Frontal cortex (tissue), 3 donors: ENCODE measurements at regions not wholly inside any gene's neighbourhood (a gene's known extent, or its start where the extent isn't known, plus 50 kb on each side); places are given as distances from the start of the nearest gene placed in this dataset.
"Not testable (repeated sequence)": the region's sequence is repeated elsewhere in the genome, so short reads cannot be mapped to it uniquely, and the experiment has no call there.

ENCODE experiments used
- DNase-seq, 2 donors: peaks; one replicate each; pipeline ENCODE4 v3.0.0; 2012; ENCODE audit warnings: low spot score in 2 of 2
- FAIRE-seq: peaks from 2 replicates; lab custom pipeline; 2012; peaks lifted over from hg19 to GRCh38; lab: Jason Lieb, UNC
- donor health status: control.
- donor health status: control.
- donor health status: control.

DNA sequence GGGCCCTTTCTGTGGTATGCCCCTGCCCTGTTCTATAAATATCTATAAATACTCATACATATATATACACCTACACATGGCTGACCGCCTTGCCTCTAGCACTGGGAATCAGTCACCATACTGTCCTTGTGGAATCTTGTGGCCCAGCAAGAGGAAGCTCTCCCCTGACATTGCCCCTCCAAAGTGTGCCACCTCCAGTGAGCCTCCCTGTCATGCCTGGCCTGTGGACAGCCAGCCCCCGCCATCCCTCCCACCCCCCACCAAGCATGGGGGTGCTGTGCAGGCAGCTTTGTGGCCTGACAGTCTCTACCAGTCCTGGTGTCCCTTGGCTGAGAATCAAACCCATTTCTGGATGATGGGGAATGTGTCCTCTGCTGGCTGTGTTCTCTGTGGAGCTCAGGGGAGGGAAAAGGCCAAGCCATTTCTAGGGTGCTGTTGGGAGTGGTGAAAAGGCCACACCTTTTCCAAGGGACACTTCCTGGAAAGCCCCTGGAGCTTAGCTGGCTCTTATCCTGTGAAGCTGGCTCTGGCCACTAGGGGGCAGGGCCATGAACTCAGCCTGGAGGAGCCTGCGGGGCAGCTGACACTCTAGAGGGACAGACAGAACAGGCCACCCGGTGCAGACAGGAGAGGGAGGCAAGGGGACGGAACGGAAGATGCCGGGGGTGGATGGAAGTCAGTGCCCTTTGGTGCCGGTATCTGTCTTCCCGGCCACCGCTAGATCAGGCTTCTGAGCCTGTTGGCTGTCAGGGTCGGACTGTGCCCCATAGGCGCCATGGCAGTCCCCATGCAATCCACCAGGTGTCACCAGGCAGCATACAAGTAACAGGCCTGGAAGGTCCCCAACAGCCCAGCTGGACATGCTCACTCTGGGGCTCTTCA is 167.2 kb downstream of the TBC1D2B start:
- FAIRE-seq = not testable (repeated sequence)
- peak in 1 of 2 donors; percentile 49 for DNase-seq

DNA sequence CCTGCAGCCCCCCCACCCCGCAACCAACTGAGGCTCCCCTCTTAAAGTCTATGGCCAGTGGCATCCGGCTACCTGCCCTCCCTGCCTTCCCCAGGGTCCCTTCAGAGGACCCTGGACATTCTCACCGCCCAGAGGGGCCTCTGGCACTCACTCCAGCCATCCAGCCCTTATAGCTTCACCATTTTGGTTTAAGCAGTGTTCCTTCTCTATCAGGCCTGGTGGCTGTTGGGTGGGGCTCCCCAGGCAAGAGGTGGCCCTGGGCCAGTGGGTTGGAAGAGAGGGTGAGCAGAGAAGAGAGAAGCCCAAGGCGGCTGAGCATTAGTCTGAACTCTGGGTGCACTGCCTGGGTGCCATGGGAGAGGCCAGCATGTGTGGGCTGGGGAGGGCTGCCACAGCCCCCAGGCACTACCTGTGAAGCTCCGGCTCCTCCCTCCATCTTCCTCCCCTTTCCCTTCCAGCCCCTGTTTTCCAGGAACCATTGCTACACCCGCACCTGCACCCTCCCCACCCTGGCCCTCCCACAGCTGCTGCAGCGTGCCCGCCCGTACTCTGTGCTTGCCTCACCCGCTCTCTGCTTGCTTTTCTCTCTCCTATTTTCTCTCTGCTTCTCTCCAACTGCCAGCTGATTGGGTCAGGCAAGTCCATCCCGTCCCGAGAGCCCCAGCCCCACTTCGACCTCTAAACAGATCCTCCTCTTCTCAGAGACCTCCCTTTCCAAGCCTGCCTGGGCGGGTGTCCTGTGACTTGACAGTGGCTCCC is 168.2 kb downstream of the TBC1D2B start:
- no peak for FAIRE-seq
- DNase-seq = no peak

DNA sequence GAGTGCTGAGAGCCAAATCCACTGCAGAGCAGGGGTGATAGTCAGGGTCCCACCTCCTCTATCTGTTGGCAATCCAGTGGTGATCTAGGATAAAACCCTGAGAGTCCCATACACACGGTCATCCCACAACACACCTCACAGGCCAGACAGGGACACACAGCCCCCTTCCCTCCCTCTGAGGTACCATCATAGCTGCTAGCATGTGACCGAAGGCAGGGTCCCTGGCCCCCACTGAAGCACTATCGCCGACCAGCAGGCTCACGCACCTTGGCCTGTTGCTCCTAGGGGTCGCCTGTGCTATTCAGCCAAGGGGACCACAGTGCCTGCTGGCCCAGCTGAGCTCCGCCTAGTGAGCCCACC is 168.8 kb downstream of the TBC1D2B start:
- FAIRE-seq = not testable (repeated sequence)

DNA sequence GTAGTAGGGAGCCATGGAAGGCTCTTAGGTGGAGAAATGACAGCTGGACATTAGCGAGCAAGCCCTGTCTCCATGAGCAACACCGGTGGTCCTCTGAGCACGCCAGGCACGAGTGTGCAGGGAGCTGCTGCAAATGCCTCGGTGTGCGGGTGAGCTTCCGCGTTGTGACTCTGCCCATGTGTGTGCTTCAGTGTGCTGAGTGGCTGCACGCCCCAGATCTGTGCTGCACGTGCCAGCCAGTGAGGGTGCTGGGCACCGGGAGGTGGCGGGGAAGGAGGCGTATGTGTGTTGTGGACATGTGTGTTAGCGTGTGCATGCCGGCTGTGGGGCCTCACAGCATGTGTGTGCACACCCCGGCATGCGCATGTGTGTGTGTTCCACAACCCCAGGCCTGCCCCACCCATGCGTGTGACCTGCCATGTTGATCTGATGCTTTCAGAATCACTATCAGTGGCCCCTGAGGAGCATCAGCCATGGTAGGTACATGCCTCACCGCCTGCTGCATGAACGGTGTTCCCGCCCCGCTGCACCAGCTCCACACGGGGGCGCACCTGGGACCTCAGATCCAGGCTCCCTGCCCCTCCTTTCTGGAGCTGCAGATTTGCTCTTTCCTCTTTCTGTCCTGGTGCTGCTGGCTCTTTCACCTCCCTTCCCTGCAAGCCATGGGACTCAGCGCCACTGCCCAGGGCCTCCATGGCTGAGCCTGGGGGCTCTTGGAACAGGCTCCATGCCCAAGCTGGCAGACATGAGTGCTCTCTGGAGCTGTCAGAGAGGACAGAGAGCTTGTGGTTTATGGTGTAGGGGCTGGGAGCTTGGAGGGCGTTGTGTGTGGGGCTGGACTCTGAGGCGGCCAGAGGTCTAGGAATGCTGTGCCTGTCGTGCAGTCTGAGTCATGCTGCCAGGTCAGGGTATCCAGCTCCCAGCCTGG is 169.4 kb downstream of the TBC1D2B start:
- FAIRE-seq = no peak
- no peak for DNase-seq

More for the DNA sequence above, 168.8 kb downstream of the TBC1D2B start:
- not testable (repeated sequence) for DNase-seq

- not testable (repeated sequence) for FAIRE-seq, DNase-seq
Measured at GRCh38 chr15:77906062-77906990, 171.2 kb downstream of the TBC1D2B start.

DNA sequence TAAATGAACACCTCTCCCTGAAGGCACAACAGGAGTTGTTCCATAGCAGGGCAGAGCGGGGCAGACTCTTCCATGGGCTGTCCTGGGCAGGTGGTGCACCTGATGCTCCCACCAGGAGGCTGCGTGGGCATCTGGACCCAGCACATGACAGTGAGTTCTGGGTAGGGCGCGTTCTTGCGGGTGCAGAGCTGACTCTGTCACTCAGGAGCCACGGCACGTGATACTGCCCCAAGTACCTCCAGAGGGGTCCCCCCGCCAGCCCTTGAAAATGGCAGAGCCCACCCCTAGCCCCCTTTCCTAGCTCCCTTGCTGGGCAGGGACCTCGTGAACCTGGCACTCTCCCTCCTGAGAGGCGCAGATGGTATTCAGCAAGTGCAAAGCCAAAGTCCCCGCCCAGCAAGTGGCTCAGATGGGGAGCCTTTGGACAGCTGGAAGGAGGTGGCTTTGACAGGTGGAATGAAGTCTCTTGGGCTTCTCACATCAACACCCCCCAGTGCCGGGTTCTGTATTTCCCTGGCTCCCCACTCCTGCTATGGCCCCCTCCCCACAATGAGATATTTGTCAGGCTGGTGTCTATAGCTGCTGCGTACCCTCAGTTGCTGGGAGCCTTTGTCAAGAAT is 172.1 kb downstream of the TBC1D2B start:
- no peak for DNase-seq

DNA sequence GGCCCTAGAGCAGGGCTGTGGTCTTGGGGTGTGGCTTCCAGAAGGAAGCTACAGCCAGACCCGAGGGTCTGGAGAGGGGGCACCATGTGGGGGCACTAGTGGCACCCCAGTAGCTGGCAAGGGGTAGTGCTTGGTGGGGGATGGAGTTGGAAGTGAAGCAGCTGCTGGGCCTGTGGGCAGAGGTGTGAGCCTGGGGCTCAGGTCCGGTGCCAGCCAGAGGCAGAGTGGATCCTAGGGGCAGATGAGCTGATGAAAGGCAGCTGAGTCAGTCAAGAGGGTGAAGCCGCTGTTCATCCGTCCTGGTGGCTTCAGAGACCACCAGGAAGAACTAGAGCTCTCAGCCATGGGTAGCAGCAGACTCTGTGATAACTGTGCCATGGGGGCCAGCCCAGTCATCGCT is 172.6 kb downstream of the TBC1D2B start:
- DNase-seq = no peak
- FAIRE-seq = no peak

More for the DNA sequence above, 172.1 kb downstream of the TBC1D2B start:
- no peak for FAIRE-seq

GRCh38 chr15:77904436-77904821 is 173.1 kb downstream of the TBC1D2B start:
- FAIRE-seq (no peak), DNase-seq (no peak)

- not testable (repeated sequence) for FAIRE-seq, DNase-seq
Measured at GRCh38 chr15:77903761-77904435, 173.6 kb downstream of the TBC1D2B start.

DNA sequence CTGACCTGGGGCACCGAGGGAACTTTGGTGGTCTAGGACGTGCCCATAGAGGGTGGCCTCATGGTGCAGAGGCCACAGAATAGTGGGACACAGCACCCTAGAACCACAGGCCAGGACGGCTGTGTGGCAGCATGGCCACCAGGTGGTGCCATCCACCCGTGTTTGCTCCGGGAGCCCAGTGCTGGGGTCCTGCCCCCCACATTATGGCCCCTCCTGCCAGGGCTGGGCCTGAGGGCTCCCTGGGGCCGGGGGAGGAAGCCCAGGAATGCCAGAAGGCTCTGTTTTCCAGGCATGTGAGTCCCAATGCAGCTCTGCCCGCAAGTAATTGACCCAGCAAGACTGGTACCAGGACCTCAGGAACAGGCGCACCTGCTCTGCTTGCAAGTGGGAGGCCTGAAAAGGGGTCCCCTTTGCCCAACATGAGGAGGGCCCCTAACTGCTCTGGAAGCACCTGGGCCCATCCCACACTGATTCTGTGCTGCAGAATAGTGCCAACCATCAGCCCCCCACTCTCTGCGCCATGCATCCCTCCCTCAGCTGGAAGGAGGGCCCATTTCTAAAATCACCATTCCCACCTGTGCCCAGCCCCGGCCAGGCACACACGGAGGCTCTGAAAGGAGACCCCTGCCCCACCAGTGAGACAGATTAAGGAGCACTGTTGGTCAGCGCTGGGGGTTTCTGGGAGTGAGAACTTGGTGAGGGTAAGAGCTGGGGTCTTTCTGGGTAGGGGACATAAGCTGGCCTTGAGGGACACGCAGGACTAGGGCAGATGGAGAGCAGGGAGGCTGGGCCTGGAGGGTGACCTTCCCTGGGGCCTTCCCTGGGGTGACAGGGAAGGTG is 174.4 kb downstream of the TBC1D2B start:
- peak; percentile 50 to 68 for DNase-seq
- FAIRE-seq = not testable (repeated sequence)

DNA sequence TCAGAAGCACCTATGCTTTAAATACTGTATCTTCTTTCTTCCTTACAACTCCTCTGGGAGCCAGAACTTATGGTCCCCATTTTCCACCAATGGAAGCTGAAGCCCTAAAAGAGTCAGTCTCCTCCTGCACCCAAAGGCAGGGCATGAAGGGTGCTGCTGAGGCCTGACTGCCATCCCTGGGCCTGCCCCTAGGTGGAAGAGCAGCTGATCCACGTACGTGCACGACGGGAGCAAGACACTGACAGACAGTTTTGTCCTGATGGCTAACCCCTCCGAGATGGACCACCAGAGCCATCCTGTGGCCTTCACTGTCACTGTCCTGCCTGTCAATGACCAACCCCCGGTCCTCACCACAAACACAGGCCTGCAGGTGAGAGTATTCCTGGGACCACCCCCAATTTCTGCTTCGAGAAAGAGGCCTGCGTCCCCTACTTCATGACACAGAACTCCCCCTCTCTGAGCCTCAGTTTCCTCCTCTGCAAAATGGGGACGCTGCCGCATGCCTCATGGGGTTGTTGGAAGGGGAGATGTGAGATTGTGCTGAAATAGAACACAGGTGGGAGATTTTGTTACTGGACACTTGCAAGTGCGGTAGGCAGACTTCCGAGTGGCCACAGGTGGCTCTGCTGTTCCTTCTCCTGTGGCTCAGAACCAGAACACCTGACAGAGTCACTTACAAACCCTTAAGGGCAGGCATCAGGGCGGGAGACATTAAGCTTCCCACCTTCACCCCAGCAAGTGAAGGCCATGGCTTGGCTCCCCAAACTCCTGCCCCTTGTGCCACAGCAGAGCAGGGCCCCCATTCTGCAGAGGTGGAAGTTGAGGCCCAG is 175.4 kb downstream of the TBC1D2B start:
- no peak for FAIRE-seq
- DNase-seq = no peak

GRCh38 chr15:77901251-77901881 is 176.1 kb downstream of the TBC1D2B start:
- no peak for FAIRE-seq
- no peak for DNase-seq

GRCh38 chr15:77900331-77900963 is 177.1 kb downstream of the TBC1D2B start:
- FAIRE-seq, DNase-seq: not testable (repeated sequence)

- not testable (repeated sequence) for FAIRE-seq, DNase-seq
Measured at GRCh38 chr15:77899776-77900175, 177.7 kb downstream of the TBC1D2B start.
